ENCODE measurements at regions not wholly inside any gene's neighbourhood (a gene's known extent, or its start where the extent isn't known, plus 50 kb on each side); places are given as distances from the start of the nearest gene placed in this dataset.

DNA sequence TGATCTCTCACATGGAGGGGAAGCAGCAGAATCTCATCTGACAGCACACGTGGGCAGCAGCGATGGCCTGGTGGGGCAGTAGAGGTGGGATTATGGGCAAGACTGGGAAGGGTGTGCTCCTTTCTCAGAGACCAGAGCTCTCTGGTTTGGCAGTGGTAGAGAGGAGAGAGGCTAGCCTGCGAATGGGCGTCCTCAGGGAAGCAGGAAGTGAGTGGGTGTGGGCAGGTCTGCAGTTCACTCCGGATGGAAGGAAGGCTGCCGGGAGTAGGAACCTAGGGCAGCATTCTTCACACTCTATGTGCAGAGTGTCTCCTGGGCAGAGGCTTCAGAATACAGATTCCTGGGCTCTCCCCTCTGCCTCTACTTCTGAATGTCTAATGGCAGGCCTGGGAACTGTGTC is 162.8 kb upstream of the BMPER start:
- H3K4me1 ChIP-seq (ENCODE audit: control insufficient read depth, insufficient read depth, low read length, poor library complexity, severe bottlenecking) = peaks cover 14% of the 10 kb centered on the region
- H3K4me3 ChIP-seq (ENCODE audit: extremely low read depth, insufficient read depth, low read length, poor library complexity, severe bottlenecking) = no peak overlapping the region
- H3K36me3 ChIP-seq (ENCODE audit: control insufficient read depth, insufficient read depth, low read length) = no peaks in the 10 kb centered on the region
- no peaks in the 10 kb centered on the region for H3K9me3 ChIP-seq (ENCODE audit: control insufficient read depth, low read length)
- WGBS, 2 experiments (ENCODE audit: insufficient coverage in 2 of 2) = 95 to 97% methylated on average over 5 to 6 of the region's 6 CpGs
- no peak overlapping the region for H3K27ac ChIP-seq (ENCODE audit: low read depth, low read length, severe bottlenecking)

DNA sequence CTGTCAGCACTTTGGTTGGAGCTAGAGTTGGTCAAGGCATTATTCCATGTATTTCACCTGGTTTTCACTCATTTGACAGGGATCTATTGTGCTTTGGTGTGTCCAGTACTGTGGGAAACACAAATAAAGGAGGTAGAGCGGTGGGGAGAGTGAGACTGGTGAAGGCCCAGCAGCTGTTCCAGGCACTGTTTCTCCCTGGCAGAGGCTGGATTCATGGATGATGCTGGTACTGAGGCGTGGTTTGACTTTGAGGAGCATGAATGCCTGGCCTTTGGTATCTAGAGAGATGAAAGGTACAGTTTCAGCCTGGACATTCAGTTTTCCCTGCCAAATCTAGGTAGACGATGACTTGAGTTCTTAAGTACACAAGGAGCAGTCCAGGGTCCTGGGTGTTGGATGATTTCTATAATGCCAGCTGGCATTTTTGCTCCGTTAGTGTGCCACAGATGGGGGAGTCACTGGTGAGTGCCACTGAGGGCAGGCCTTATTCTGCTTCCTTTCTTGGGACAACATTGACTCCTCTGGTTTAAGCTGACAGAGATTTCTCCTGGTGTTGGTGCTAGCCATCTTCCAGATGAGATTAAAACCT is 162.2 kb upstream of the BMPER start:
- Histone ChIP-seq H3K4me1 (ENCODE audit: control insufficient read depth, insufficient read depth, low read length, poor library complexity, severe bottlenecking) (peaks cover 17% of the 10 kb centered on the region), H3K27ac (ENCODE audit: low read depth, low read length, severe bottlenecking) (no peak overlapping the region), H3K36me3 (ENCODE audit: control insufficient read depth, insufficient read depth, low read length) (no peaks in the 10 kb centered on the region), H3K4me3 (ENCODE audit: extremely low read depth, insufficient read depth, low read length, poor library complexity, severe bottlenecking) (no peak overlapping the region), H3K9me3 (ENCODE audit: control insufficient read depth, low read length) (no peaks in the 10 kb centered on the region)
- WGBS, 2 experiments (ENCODE audit: insufficient coverage in 2 of 2) = 87 to 95% methylated on average over 3 to 4 of the region's 4 CpGs

DNA sequence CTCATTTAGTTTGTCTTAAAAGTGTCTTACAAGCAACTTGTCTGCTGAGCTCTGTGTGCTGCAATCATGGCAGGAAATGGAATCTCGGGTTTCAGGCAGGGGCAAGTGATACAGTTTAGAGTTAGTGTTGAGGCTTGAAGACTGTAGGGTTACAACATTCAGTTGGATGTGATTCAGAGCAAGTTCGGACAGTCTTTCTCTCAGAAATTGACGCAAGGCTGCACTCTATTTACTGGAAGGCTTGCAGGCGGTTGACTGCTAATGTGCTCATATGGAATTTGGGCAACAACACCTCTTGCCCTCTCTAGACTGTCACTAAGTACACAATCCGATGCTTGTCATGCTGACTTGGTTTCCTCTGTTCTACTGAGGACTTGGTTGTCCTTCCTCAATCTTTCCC is 161.7 kb upstream of the BMPER start:
- Histone ChIP-seq H3K4me3 (ENCODE audit: extremely low read depth, insufficient read depth, low read length, poor library complexity, severe bottlenecking) (no peak overlapping the region), H3K36me3 (ENCODE audit: control insufficient read depth, insufficient read depth, low read length) (no peaks in the 10 kb centered on the region), H3K4me1 (ENCODE audit: control insufficient read depth, insufficient read depth, low read length, poor library complexity, severe bottlenecking) (peaks cover 18% of the 10 kb centered on the region), H3K9me3 (ENCODE audit: control insufficient read depth, low read length) (no peaks in the 10 kb centered on the region), H3K27ac (ENCODE audit: low read depth, low read length, severe bottlenecking) (no peak overlapping the region)
- WGBS, 2 experiments (ENCODE audit: insufficient coverage in 2 of 2) = 89 to 97% methylated on average over 5 of the region's 5 CpGs

DNA sequence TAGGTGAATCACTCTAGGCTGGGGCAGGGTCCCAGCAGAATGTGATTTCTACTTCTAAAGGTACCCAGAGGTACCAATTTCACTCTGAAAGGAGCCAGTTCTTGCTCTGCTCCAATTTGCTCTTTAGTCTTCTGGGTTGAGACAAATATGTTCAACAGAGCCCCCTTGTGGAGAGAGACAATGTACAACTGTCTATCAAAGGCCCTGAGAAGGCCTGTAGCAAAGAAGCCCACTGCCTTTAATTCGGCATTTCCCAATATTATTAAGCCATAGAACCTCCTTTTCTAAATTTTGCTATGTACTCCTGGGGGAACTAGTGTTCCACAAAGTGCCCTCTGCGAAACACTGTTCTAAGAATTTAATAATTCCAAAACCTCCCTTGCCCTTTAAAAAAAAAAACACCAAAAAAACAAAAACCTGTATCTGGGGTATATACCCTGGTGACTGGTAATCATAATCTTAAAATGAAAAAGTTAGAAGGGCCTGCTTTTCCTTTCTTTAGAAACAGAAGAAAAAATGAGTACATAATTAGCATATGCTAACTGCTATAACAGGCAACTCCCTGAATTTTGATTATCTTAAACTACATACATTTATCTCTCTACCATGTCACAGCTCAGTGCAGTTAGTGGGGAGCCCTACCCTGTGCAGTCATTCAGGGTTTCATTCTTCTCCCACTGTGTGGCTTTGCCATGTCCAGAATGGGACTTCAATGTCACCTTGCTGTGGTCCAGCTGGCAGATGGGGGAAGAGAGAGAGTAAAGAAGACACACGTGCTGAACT is 160.9 kb upstream of the BMPER start:
- H3K9me3 ChIP-seq (ENCODE audit: control insufficient read depth, low read length) = no peaks in the 10 kb centered on the region
- H3K4me1 ChIP-seq (ENCODE audit: control insufficient read depth, insufficient read depth, low read length, poor library complexity, severe bottlenecking) = peaks cover 18% of the 10 kb centered on the region
- 92 to 100% methylated on average over 1 to 2 of the region's 3 CpGs for WGBS, 2 experiments (ENCODE audit: insufficient coverage in 2 of 2)
- no peaks in the 10 kb centered on the region for H3K36me3 ChIP-seq (ENCODE audit: control insufficient read depth, insufficient read depth, low read length)
- no peak overlapping the region for H3K4me3 ChIP-seq (ENCODE audit: extremely low read depth, insufficient read depth, low read length, poor library complexity, severe bottlenecking)
- no peak overlapping the region for H3K27ac ChIP-seq (ENCODE audit: low read depth, low read length, severe bottlenecking)

DNA sequence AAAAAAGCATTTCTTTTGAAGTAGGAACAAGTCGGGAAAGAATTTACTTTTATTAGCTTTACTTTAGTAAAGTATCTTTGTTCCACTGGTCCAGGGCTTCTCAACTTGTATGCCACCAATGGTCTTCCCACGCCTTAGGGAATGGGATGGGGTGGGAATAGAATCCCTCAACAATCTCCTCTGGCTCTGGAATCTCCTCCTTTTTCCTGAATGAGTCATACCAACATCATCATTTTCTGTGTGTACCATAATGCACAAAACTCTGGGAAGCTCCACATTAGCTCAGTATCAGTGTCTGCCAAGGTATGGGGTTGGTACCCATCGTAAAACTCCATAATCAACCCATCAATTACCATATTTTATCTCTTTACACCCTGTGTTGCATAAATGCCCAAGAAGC is 159.4 kb upstream of the BMPER start:
- no peak overlapping the region for H3K4me3 ChIP-seq (ENCODE audit: extremely low read depth, insufficient read depth, low read length, poor library complexity, severe bottlenecking)
- H3K9me3 ChIP-seq (ENCODE audit: control insufficient read depth, low read length) = no peaks in the 10 kb centered on the region
- no CpG with 5 or more reads among the region's 3 CpGs for WGBS, 2 experiments (ENCODE audit: insufficient coverage in 2 of 2)
- peaks cover 18% of the 10 kb centered on the region for H3K4me1 ChIP-seq (ENCODE audit: control insufficient read depth, insufficient read depth, low read length, poor library complexity, severe bottlenecking)
- H3K27ac ChIP-seq (ENCODE audit: low read depth, low read length, severe bottlenecking) = no peak overlapping the region
- no peaks in the 10 kb centered on the region for H3K36me3 ChIP-seq (ENCODE audit: control insufficient read depth, insufficient read depth, low read length)

DNA sequence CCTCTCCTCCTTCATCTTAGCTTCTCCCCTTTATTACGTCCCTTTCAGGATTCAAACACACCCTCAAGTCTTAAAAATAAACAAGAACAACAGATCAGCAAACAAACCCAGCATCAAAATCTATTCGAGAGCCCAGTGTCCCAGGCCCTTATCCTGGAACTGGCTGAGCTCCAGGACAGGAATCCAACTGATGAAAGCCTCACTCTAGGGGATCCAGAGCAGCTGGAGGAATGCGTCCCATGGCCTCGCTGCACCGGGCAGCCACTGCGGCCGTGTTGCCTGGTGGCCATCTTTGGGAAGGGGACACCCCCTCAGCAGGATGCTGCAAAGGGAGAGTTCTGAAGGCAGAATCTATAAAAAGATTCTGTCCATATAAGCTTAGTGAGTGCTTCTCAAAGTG is 156.5 kb upstream of the BMPER start:
- Histone ChIP-seq H3K36me3 (ENCODE audit: control insufficient read depth, insufficient read depth, low read length) (no peaks in the 10 kb centered on the region), H3K9me3 (ENCODE audit: control insufficient read depth, low read length) (no peaks in the 10 kb centered on the region), H3K27ac (ENCODE audit: low read depth, low read length, severe bottlenecking) (no peak overlapping the region), H3K4me3 (ENCODE audit: extremely low read depth, insufficient read depth, low read length, poor library complexity, severe bottlenecking) (no peak overlapping the region), H3K4me1 (ENCODE audit: control insufficient read depth, insufficient read depth, low read length, poor library complexity, severe bottlenecking) (peaks cover 16% of the 10 kb centered on the region)
- WGBS, 2 experiments (ENCODE audit: insufficient coverage in 2 of 2) = 75% methylated on average over 2 of the region's 7 CpGs

DNA sequence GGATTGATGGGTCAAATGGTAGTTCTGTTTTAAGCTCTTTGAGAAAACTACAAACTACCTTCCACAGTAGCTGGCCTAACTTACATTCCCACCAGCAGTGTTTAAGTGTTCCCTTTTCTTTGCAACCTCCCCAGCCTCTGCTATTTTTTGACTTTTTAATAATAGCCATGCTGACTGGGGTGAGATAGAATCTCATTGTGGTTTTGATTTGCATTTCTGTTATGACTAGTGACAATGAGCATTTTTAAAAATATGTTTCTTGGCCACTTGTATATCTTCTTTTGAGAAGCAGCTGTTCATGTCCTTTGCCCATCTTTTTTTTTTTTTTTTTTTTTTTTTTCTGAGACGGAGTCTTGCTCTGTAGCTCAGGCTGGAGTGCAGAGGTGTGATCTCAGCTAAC is 155.2 kb upstream of the BMPER start:
- Histone ChIP-seq H3K36me3 (ENCODE audit: control insufficient read depth, insufficient read depth, low read length) (no peaks in the 10 kb centered on the region), H3K9me3 (ENCODE audit: control insufficient read depth, low read length) (no peaks in the 10 kb centered on the region), H3K27ac (ENCODE audit: low read depth, low read length, severe bottlenecking) (no peak overlapping the region), H3K4me3 (ENCODE audit: extremely low read depth, insufficient read depth, low read length, poor library complexity, severe bottlenecking) (no peak overlapping the region), H3K4me1 (ENCODE audit: control insufficient read depth, insufficient read depth, low read length, poor library complexity, severe bottlenecking) (peaks cover 13% of the 10 kb centered on the region)
- no CpG with 5 or more reads among the region's 1 CpG for WGBS, 2 experiments (ENCODE audit: insufficient coverage in 2 of 2)

DNA sequence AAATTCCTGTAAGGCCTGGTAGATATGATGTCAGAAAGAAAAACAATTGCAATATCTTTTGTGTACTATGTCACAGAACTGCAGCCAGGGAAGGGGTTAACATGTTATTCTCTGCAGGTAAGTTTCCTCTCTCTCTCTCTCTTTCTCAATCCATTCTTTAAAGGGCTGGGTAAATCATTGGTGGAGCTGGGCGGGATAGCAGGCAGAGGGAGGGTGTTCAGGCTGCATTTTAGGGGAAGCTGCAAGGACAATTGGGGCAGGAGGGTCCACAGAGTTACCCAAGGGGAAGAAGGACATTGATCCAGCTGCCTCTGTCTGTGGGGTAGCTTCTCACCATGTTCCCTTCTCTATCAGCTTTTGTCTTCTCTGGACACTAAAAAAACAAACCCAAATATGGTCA is 153.9 kb upstream of the BMPER start:
- WGBS, 2 experiments (ENCODE audit: insufficient coverage in 2 of 2) = 67% methylated on average over 1 of the region's 1 CpG; no CpG with 5 or more reads in 1 of the 2 experiments
- no peaks in the 10 kb centered on the region for H3K36me3 ChIP-seq (ENCODE audit: control insufficient read depth, insufficient read depth, low read length)
- H3K4me3 ChIP-seq (ENCODE audit: extremely low read depth, insufficient read depth, low read length, poor library complexity, severe bottlenecking) = no peak overlapping the region
- peaks cover 4% of the 10 kb centered on the region for H3K4me1 ChIP-seq (ENCODE audit: control insufficient read depth, insufficient read depth, low read length, poor library complexity, severe bottlenecking)
- H3K9me3 ChIP-seq (ENCODE audit: control insufficient read depth, low read length) = no peaks in the 10 kb centered on the region
- H3K27ac ChIP-seq (ENCODE audit: low read depth, low read length, severe bottlenecking) = no peak overlapping the region

DNA sequence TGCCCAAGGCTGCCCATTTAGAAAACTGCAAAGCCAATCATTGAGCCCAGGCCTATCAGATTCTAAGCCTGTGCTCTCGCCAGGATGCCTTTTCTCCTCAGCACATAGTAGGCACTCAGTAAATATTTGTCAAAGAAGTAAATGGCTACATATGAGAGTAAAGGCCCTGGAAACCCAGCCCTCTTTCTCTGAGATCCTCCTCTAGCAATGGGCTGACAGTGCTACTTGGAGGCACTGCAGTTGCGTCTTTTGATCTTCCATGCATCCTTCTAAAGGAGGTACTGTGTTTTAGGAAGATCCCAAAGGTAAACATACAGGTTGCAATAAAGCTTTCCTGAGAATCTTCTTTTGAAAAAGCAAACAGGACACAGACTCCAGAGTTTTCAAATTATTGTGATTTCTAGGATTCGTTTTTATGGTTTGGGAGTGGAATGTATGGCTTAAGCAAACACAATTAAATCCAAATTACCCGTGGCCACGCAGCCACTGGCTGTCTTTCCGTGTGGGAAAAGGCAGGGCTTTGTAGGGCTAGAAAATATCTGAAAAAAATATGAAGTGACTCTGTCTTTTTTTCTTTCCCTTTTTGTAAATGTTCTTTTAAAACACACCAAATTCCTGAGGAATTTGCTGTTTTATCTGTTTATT is 151.3 kb upstream of the BMPER start:
- WGBS, 2 experiments (ENCODE audit: insufficient coverage in 2 of 2) = 80 to 100% methylated on average over 1 to 2 of the region's 6 CpGs
- H3K4me1 ChIP-seq (ENCODE audit: control insufficient read depth, insufficient read depth, low read length, poor library complexity, severe bottlenecking) = peaks cover 3% of the 10 kb centered on the region
- no peak overlapping the region for H3K4me3 ChIP-seq (ENCODE audit: extremely low read depth, insufficient read depth, low read length, poor library complexity, severe bottlenecking)
- no peak overlapping the region for H3K27ac ChIP-seq (ENCODE audit: low read depth, low read length, severe bottlenecking)
- H3K36me3 ChIP-seq (ENCODE audit: control insufficient read depth, insufficient read depth, low read length) = no peaks in the 10 kb centered on the region
- H3K9me3 ChIP-seq (ENCODE audit: control insufficient read depth, low read length) = no peaks in the 10 kb centered on the region

DNA sequence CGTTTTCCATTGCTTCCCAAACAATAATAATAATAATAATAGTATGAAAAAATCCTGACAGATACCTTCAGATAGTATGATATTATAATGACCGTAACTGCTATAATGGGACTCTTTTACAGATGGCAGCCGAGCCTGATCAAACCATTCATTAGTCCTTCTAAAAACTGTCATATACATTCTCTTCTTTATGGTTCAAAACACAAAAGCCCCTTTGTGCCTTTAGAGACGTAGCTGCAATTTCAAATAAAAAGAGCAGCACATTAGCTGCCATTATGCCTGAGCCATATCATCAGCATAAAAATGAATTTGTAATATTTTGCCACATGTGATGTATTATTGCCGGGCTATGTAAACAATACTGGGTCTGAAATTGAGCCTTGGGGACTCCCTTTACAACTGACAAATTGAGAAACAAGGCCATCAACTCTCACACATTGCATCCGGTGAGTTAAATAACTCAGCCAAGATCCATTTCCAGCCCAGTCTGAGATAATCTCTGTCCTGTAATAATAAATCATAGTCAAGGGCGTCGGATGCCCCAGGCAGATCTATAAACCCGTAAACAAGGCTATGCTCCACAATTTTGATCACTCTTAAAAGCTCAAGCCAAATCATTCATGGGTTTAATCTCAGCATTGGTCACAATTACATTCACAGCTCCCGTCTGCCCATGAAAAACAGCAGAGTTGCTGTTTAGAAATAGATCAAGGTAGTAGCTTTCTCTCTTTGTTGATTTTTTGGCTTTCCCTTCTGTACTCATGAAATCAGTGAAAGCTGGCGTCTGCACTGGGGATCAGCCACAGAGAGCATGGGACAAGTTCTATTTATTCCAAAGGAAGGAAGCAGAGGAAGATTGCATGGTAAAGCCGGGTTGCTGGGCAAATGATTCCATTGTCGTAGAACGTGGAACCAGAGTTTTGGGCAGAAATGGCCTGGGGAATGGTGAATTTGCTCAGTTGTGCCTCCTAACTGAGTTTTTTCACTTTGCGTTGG is 150.1 kb upstream of the BMPER start:
- Histone ChIP-seq H3K4me3 (ENCODE audit: extremely low read depth, insufficient read depth, low read length, poor library complexity, severe bottlenecking) (no peak overlapping the region), H3K36me3 (ENCODE audit: control insufficient read depth, insufficient read depth, low read length) (no peaks in the 10 kb centered on the region), H3K4me1 (ENCODE audit: control insufficient read depth, insufficient read depth, low read length, poor library complexity, severe bottlenecking) (peaks cover 3% of the 10 kb centered on the region), H3K27ac (ENCODE audit: low read depth, low read length, severe bottlenecking) (no peak overlapping the region), H3K9me3 (ENCODE audit: control insufficient read depth, low read length) (no peaks in the 10 kb centered on the region)
- WGBS, 2 experiments (ENCODE audit: insufficient coverage in 2 of 2) = 94 to 95% methylated on average over 7 to 9 of the region's 15 CpGs
